Hypothalamus (tissue), 51 donors: ENCODE measurements at regions not wholly inside any gene's neighbourhood (a gene's known extent, or its start where the extent isn't known, plus 50 kb on each side); places are given as distances from the start of the nearest gene placed in this dataset.
"Not testable (repeated sequence)": the region's sequence is repeated elsewhere in the genome, so short reads cannot be mapped to it uniquely, and the experiment has no call there.

Experiments
- DNase-seq, 51 donors: peaks; one replicate each; lab custom pipeline; 2025; lab: John Stamatoyannopoulos, UW

- DNase-seq = no peak
These were observed 224.8 kb downstream of the ZNF608 start for GRCh38 chr5:124521461-124522230.

- DNase-seq = peak in 1 of 51 donors; percentile 4
These were observed 227.0 kb downstream of the ZNF608 start for GRCh38 chr5:124519396-124519795.

GRCh38 chr5:124516567-124516966 lies 229.9 kb downstream of the ZNF608 start:
- DNase-seq = no peak

GRCh38 chr5:124515497-124516245 lies 230.8 kb downstream of the ZNF608 start:
- no peak for DNase-seq

- no peak for DNase-seq
These were observed 231.5 kb downstream of the ZNF608 start for GRCh38 chr5:124514956-124515355.

- no peak for DNase-seq
These were observed 233.3 kb downstream of the ZNF608 start for GRCh38 chr5:124512952-124513632.

GRCh38 chr5:124512236-124512635 lies 234.2 kb downstream of the ZNF608 start:
- DNase-seq = peak in 10 of 51 donors; percentile 1 to 33 (median 14)

GRCh38 chr5:124511791-124512190 lies 234.6 kb downstream of the ZNF608 start:
- no peak for DNase-seq

GRCh38 chr5:124507688-124508087 lies 238.8 kb downstream of the ZNF608 start:
- DNase-seq = no peak

- DNase-seq = no peak
These were observed 242.1 kb downstream of the ZNF608 start for GRCh38 chr5:124504081-124504916.

- no peak for DNase-seq
These were observed 243.9 kb downstream of the ZNF608 start for GRCh38 chr5:124502551-124502950.

- DNase-seq = not testable (repeated sequence)
These were observed 246.6 kb downstream of the ZNF608 start for GRCh38 chr5:124499818-124500217.

- not testable (repeated sequence) for DNase-seq
These were observed 249.5 kb downstream of the ZNF608 start for GRCh38 chr5:124496968-124497367.

- DNase-seq = no peak
These were observed 251.8 kb downstream of the ZNF608 start for GRCh38 chr5:124494540-124495116.

GRCh38 chr5:124492444-124493224 lies 253.8 kb downstream of the ZNF608 start:
- no peak for DNase-seq

GRCh38 chr5:124490315-124490714 lies 256.1 kb downstream of the ZNF608 start:
- not testable (repeated sequence) for DNase-seq

GRCh38 chr5:124481419-124481818 lies 265.0 kb downstream of the ZNF608 start:
- no peak for DNase-seq

- no peak for DNase-seq
These were observed 265.5 kb downstream of the ZNF608 start for GRCh38 chr5:124480964-124481363.

- DNase-seq = no peak
These were observed 266.4 kb downstream of the ZNF608 start for GRCh38 chr5:124480022-124480421.
